ENCODE measurements at regions not wholly inside any gene's neighbourhood (a gene's known extent, or its start where the extent isn't known, plus 50 kb on each side); places are given as distances from the start of the nearest gene placed in this dataset.

DNA sequence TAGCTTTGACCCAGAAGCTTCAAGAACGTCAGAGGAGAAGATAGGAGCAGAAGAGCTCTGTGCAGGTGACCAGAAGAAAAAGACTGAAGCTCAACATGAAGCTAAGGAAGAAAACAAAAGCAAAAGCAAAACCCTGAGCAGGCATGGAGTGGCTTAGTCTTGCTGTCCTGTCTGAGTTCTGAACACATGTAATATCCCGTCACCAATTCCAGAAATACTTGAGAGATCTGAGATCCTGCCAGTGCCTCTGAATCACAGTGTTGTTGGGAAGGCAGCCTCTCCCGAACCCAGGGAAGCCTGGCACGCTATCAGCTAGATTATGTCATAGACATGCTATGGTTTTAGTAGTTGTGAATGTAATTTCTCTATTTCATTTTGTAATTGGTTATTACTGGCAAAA lies 235.7 kb downstream of the ICE1 start:
- Mint-ChIP-seq H3K9me3 (no peaks in the 10 kb centered on the region), H3K27ac (no peak overlapping the region), H3K4me3 (no peak overlapping the region), H3K36me3 (no peaks in the 10 kb centered on the region), H3K4me1 (peaks cover 6% of the 10 kb centered on the region), H3K27me3 (ENCODE audit: low read depth) (no peaks in the 10 kb centered on the region)
- ChIA-PET POLR2A (no interaction called here), CTCF (no interaction called here)
- ATAC-seq (no peak), DNase-seq (ENCODE audit: low spot score) (no peak)
- TF ChIP-seq FOXK1 (CRISPR knock-in tag; IDR thresholded peaks at IDR 0.05) (no peak), JUN (CRISPR knock-in tag; IDR thresholded peaks at IDR 0.05) (no peak), OVOL2 (CRISPR knock-in tag; IDR thresholded peaks at IDR 0.05; ENCODE audit: borderline replicate concordance) (no peak), EMX1 (CRISPR knock-in tag; IDR thresholded peaks at IDR 0.05) (no peak), MYBL2 (CRISPR knock-in tag; IDR thresholded peaks at IDR 0.05) (no peak), ATF6 (CRISPR knock-in tag; IDR thresholded peaks at IDR 0.05) (no peak), NFYB (CRISPR knock-in tag; conservative IDR thresholded peaks at IDR 0.05; ENCODE audit: low read depth) (no peak), RORB (CRISPR knock-in tag; IDR thresholded peaks at IDR 0.05) (no peak), NR2C2 (CRISPR knock-in tag; IDR thresholded peaks at IDR 0.05) (no peak), FOXP1 (CRISPR knock-in tag; IDR thresholded peaks at IDR 0.05; ENCODE audit: borderline replicate concordance) (no peak), AR (CRISPR knock-in tag; IDR thresholded peaks at IDR 0.05) (no peak)

- ChIA-PET POLR2A (no interaction called here), CTCF (interaction anchor here (1.2 kb wide), 1 partner anchor 155 kb away, joined by 4 read pairs; no protein-coding TSS in a partner anchor)
- no peak overlapping the region; the same call in 1 of the 2 replicates for H3K27ac Mint-ChIP-seq
- peaks cover 7% of the 10 kb centered on the region for H3K4me1 Mint-ChIP-seq
- no peaks in the 10 kb centered on the region for H3K36me3 Mint-ChIP-seq
- ATAC-seq (peak; percentile 44; the same call in 1 of the 2 replicates), DNase-seq (ENCODE audit: low spot score) (no peak)
- H3K4me3 Mint-ChIP-seq, result no peak overlapping the region
- no peaks in the 10 kb centered on the region; the same call in 1 of the 2 replicates for H3K9me3 Mint-ChIP-seq
- no peaks in the 10 kb centered on the region; the same call in 1 of the 2 replicates for H3K27me3 Mint-ChIP-seq (ENCODE audit: low read depth)
- TF ChIP-seq SMAD4 (CRISPR knock-in tag; IDR thresholded peaks at IDR 0.05), result no peak
- TF ChIP-seq ZMAT4 (CRISPR knock-in tag; IDR thresholded peaks at IDR 0.05), result no peak
- no peak for TF ChIP-seq USF2 (CRISPR knock-in tag; IDR thresholded peaks at IDR 0.05)
- TF ChIP-seq, protein P1, sequence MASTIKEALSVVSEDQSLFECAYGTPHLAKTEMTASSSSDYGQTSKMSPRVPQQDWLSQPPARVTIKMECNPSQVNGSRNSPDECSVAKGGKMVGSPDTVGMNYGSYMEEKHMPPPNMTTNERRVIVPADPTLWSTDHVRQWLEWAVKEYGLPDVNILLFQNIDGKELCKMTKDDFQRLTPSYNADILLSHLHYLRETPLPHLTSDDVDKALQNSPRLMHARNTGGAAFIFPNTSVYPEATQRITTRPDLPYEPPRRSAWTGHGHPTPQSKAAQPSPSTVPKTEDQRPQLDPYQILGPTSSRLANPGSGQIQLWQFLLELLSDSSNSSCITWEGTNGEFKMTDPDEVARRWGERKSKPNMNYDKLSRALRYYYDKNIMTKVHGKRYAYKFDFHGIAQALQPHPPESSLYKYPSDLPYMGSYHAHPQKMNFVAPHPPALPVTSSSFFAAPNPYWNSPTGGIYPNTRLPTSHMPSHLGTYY (CRISPR knock-in tag; IDR thresholded peaks at IDR 0.05), result no peak
- TF ChIP-seq ETV6 (CRISPR knock-in tag; IDR thresholded peaks at IDR 0.05), result no peak
- TF ChIP-seq E2F4 (CRISPR knock-in tag; IDR thresholded peaks at IDR 0.05; ENCODE audit: borderline replicate concordance, low read depth), result no peak
- TF ChIP-seq, protein P2, sequence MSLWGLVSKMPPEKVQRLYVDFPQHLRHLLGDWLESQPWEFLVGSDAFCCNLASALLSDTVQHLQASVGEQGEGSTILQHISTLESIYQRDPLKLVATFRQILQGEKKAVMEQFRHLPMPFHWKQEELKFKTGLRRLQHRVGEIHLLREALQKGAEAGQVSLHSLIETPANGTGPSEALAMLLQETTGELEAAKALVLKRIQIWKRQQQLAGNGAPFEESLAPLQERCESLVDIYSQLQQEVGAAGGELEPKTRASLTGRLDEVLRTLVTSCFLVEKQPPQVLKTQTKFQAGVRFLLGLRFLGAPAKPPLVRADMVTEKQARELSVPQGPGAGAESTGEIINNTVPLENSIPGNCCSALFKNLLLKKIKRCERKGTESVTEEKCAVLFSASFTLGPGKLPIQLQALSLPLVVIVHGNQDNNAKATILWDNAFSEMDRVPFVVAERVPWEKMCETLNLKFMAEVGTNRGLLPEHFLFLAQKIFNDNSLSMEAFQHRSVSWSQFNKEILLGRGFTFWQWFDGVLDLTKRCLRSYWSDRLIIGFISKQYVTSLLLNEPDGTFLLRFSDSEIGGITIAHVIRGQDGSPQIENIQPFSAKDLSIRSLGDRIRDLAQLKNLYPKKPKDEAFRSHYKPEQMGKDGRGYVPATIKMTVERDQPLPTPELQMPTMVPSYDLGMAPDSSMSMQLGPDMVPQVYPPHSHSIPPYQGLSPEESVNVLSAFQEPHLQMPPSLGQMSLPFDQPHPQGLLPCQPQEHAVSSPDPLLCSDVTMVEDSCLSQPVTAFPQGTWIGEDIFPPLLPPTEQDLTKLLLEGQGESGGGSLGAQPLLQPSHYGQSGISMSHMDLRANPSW (CRISPR knock-in tag; conservative IDR thresholded peaks at IDR 0.05; ENCODE audit: low read depth), result no peak
- no peak for TF ChIP-seq NFE2L1 (CRISPR knock-in tag; IDR thresholded peaks at IDR 0.05)
- TF ChIP-seq, protein P3, sequence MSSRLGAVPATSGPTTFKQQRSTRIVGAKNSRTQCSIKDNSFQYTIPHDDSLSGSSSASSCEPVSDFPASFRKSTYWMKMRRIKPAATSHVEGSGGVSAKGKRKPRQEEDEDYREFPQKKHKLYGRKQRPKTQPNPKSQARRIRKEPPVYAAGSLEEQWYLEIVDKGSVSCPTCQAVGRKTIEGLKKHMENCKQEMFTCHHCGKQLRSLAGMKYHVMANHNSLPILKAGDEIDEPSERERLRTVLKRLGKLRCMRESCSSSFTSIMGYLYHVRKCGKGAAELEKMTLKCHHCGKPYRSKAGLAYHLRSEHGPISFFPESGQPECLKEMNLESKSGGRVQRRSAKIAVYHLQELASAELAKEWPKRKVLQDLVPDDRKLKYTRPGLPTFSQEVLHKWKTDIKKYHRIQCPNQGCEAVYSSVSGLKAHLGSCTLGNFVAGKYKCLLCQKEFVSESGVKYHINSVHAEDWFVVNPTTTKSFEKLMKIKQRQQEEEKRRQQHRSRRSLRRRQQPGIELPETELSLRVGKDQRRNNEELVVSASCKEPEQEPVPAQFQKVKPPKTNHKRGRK (CRISPR knock-in tag; IDR thresholded peaks at IDR 0.05; ENCODE audit: borderline replicate concordance), result no peak
- TF ChIP-seq GABPB1 (CRISPR knock-in tag; IDR thresholded peaks at IDR 0.05), result no peak
- no peak for TF ChIP-seq FOXP1 (CRISPR knock-in tag; IDR thresholded peaks at IDR 0.05; ENCODE audit: borderline replicate concordance)
- TF ChIP-seq KAT7 (CRISPR knock-in tag; IDR thresholded peaks at IDR 0.05; ENCODE audit: borderline replicate concordance), result no peak
- TF ChIP-seq TEAD1 (CRISPR knock-in tag; IDR thresholded peaks at IDR 0.05), result no peak
Measured at GRCh38 chr5:5652181-5652580, 229.7 kb downstream of the ICE1 start.
